ENCODE measurements at regions not wholly inside any gene's neighbourhood (a gene's known extent, or its start where the extent isn't known, plus 50 kb on each side); places are given as distances from the start of the nearest gene placed in this dataset.
"Not testable (repeated sequence)": the region's sequence is repeated elsewhere in the genome, so short reads cannot be mapped to it uniquely, and the experiment has no call there.

GRCh38 chr2:133998726-133999125 lies 255.1 kb upstream of the MGAT5 start:
- H3K27ac ChIP-seq (ENCODE audit: low read depth, low read length); CTCF ChIA-PET; DNase-seq; H3K4me1 ChIP-seq (ENCODE audit: control insufficient read depth in 2 of 2, insufficient read depth in 2 of 2, low read length in 2 of 2); POLR2A ChIA-PET; H3K4me3 ChIP-seq (ENCODE audit: low read length); H3K9me3 Mint-ChIP-seq; intact Hi-C loops (cut with micrococcal nuclease); ATAC-seq; H3K9me3 ChIP-seq (ENCODE audit: control insufficient read depth in 2 of 3, low read length in 3 of 3); H3K27ac Mint-ChIP-seq; H3K4me3 Mint-ChIP-seq; H3K36me3 Mint-ChIP-seq; H3K36me3 ChIP-seq (ENCODE audit: control insufficient read depth in 2 of 3, insufficient read depth in 3 of 3, low read length in 3 of 3); H3K27me3 ChIP-seq (ENCODE audit: control insufficient read depth in 2 of 2, insufficient read depth in 2 of 2, low read length in 2 of 2); H3K4me1 Mint-ChIP-seq: not testable (repeated sequence)
- peaks cover 14 to 25% (median 19%) of the 10 kb centered on the region in 5 donors for H3K27me3 Mint-ChIP-seq

- Histone ChIP-seq H3K4me3 (ENCODE audit: low read length) (no peak overlapping the region), H3K27me3 (ENCODE audit: control insufficient read depth in 2 of 2, insufficient read depth in 2 of 2, low read length in 2 of 2) (no peaks in the 10 kb centered on the region), H3K27ac (ENCODE audit: low read depth, low read length) (no peak overlapping the region), H3K4me1 (ENCODE audit: control insufficient read depth in 2 of 2, insufficient read depth in 2 of 2, low read length in 2 of 2) (no peaks in the 10 kb centered on the region), H3K9me3 (ENCODE audit: control insufficient read depth in 2 of 3, low read length in 3 of 3) (no peaks in the 10 kb centered on the region), H3K36me3 (ENCODE audit: control insufficient read depth in 2 of 3, insufficient read depth in 3 of 3, low read length in 3 of 3) (no peaks in the 10 kb centered on the region)
- ChIA-PET POLR2A (no interaction called here), CTCF (no interaction called here)
- H3K36me3 Mint-ChIP-seq = no peaks in the 10 kb centered on the region
- ATAC-seq (no peak), DNase-seq (no peak)
- H3K9me3 Mint-ChIP-seq = peaks cover 0 to 4% (median 0%) of the 10 kb centered on the region in 11 donors
- peaks cover 16 to 25% (median 20%) of the 10 kb centered on the region in 5 donors for H3K27me3 Mint-ChIP-seq
- H3K4me3 Mint-ChIP-seq = no peak overlapping the region
- no peaks in the 10 kb centered on the region for H3K4me1 Mint-ChIP-seq
- intact Hi-C loops (cut with micrococcal nuclease) = no loop called here
- H3K27ac Mint-ChIP-seq = no peak overlapping the region
Measured at GRCh38 chr2:134002391-134002790, 251.5 kb upstream of the MGAT5 start.

GRCh38 chr2:134002921-134003320 lies 251.0 kb upstream of the MGAT5 start:
- Histone ChIP-seq H3K27me3 (ENCODE audit: control insufficient read depth in 2 of 2, insufficient read depth in 2 of 2, low read length in 2 of 2) (no peaks in the 10 kb centered on the region), H3K4me3 (ENCODE audit: low read length) (no peak overlapping the region), H3K4me1 (ENCODE audit: control insufficient read depth in 2 of 2, insufficient read depth in 2 of 2, low read length in 2 of 2) (no peaks in the 10 kb centered on the region), H3K9me3 (ENCODE audit: control insufficient read depth in 2 of 3, low read length in 3 of 3) (no peaks in the 10 kb centered on the region), H3K36me3 (ENCODE audit: control insufficient read depth in 2 of 3, insufficient read depth in 3 of 3, low read length in 3 of 3) (no peaks in the 10 kb centered on the region), H3K27ac (ENCODE audit: low read depth, low read length) (no peak overlapping the region)
- intact Hi-C loops (cut with micrococcal nuclease) = no loop called here
- H3K9me3 Mint-ChIP-seq = peaks cover 0 to 4% (median 0%) of the 10 kb centered on the region in 11 donors
- ChIA-PET POLR2A (no interaction called here), CTCF (no interaction called here)
- no peaks in the 10 kb centered on the region for H3K4me1 Mint-ChIP-seq
- peaks cover 13 to 22% (median 16%) of the 10 kb centered on the region in 5 donors for H3K27me3 Mint-ChIP-seq
- DNase-seq (no peak), ATAC-seq (no peak)
- no peak overlapping the region for H3K27ac Mint-ChIP-seq
- H3K4me3 Mint-ChIP-seq = no peak overlapping the region
- no peaks in the 10 kb centered on the region for H3K36me3 Mint-ChIP-seq

GRCh38 chr2:134004467-134004866 lies 249.4 kb upstream of the MGAT5 start:
- Histone ChIP-seq H3K36me3 (ENCODE audit: control insufficient read depth in 2 of 3, insufficient read depth in 3 of 3, low read length in 3 of 3) (no peaks in the 10 kb centered on the region), H3K4me1 (ENCODE audit: control insufficient read depth in 2 of 2, insufficient read depth in 2 of 2, low read length in 2 of 2) (no peaks in the 10 kb centered on the region), H3K27me3 (ENCODE audit: control insufficient read depth in 2 of 2, insufficient read depth in 2 of 2, low read length in 2 of 2) (no peaks in the 10 kb centered on the region), H3K9me3 (ENCODE audit: control insufficient read depth in 2 of 3, low read length in 3 of 3) (no peaks in the 10 kb centered on the region), H3K27ac (ENCODE audit: low read depth, low read length) (no peak overlapping the region), H3K4me3 (ENCODE audit: low read length) (no peak overlapping the region)
- ATAC-seq (no peak), DNase-seq (no peak)
- H3K27me3 Mint-ChIP-seq = peaks cover 10 to 15% (median 12%) of the 10 kb centered on the region in 5 donors
- no peaks in the 10 kb centered on the region for H3K4me1 Mint-ChIP-seq
- POLR2A ChIA-PET = no interaction called here
- peak overlapping the region in 1 of 9 donors; percentile 55 for H3K27ac Mint-ChIP-seq
- no peak overlapping the region for H3K4me3 Mint-ChIP-seq
- H3K9me3 Mint-ChIP-seq = peaks cover 0 to 1% (median 0%) of the 10 kb centered on the region in 11 donors
- CTCF ChIA-PET = no interaction called here
- H3K36me3 Mint-ChIP-seq = no peaks in the 10 kb centered on the region
- intact Hi-C loops (cut with micrococcal nuclease) = no loop called here

- POLR2A ChIA-PET = no interaction called here
- Histone ChIP-seq H3K36me3 (ENCODE audit: control insufficient read depth in 2 of 3, insufficient read depth in 3 of 3, low read length in 3 of 3) (no peaks in the 10 kb centered on the region), H3K27ac (ENCODE audit: low read depth, low read length) (no peak overlapping the region), H3K9me3 (ENCODE audit: control insufficient read depth in 2 of 3, low read length in 3 of 3) (no peaks in the 10 kb centered on the region), H3K27me3 (ENCODE audit: control insufficient read depth in 2 of 2, insufficient read depth in 2 of 2, low read length in 2 of 2) (no peaks in the 10 kb centered on the region), H3K4me3 (ENCODE audit: low read length) (no peak overlapping the region), H3K4me1 (ENCODE audit: control insufficient read depth in 2 of 2, insufficient read depth in 2 of 2, low read length in 2 of 2) (no peaks in the 10 kb centered on the region)
- CTCF ChIA-PET = no interaction called here
- Mint-ChIP-seq H3K4me3 (no peak overlapping the region), H3K27me3 (peaks cover 0 to 8% (median 5%) of the 10 kb centered on the region in 5 donors), H3K9me3 (peaks cover 0 to 1% (median 0%) of the 10 kb centered on the region in 11 donors), H3K27ac (no peak overlapping the region), H3K4me1 (no peaks in the 10 kb centered on the region), H3K36me3 (no peaks in the 10 kb centered on the region)
- no peak for DNase-seq
- no peak for ATAC-seq
- intact Hi-C loops (cut with micrococcal nuclease) = no loop called here
Measured at GRCh38 chr2:134008837-134009236, 245.0 kb upstream of the MGAT5 start.

- Histone ChIP-seq H3K4me3 (ENCODE audit: low read length) (no peak overlapping the region), H3K27me3 (ENCODE audit: control insufficient read depth in 2 of 2, insufficient read depth in 2 of 2, low read length in 2 of 2) (no peaks in the 10 kb centered on the region), H3K27ac (ENCODE audit: low read depth, low read length) (no peak overlapping the region), H3K4me1 (ENCODE audit: control insufficient read depth in 2 of 2, insufficient read depth in 2 of 2, low read length in 2 of 2) (no peaks in the 10 kb centered on the region), H3K9me3 (ENCODE audit: control insufficient read depth in 2 of 3, low read length in 3 of 3) (no peaks in the 10 kb centered on the region), H3K36me3 (ENCODE audit: control insufficient read depth in 2 of 3, insufficient read depth in 3 of 3, low read length in 3 of 3) (no peaks in the 10 kb centered on the region)
- ATAC-seq = no peak
- H3K27ac Mint-ChIP-seq = no peak overlapping the region
- ChIA-PET CTCF (no interaction called here), POLR2A (no interaction called here)
- H3K36me3 Mint-ChIP-seq = no peaks in the 10 kb centered on the region
- H3K27me3 Mint-ChIP-seq = peaks cover 0 to 6% (median 5%) of the 10 kb centered on the region in 5 donors
- no peak for DNase-seq
- H3K4me1 Mint-ChIP-seq = no peaks in the 10 kb centered on the region
- H3K4me3 Mint-ChIP-seq = no peak overlapping the region
- intact Hi-C loops (cut with micrococcal nuclease) = no loop called here
- H3K9me3 Mint-ChIP-seq = peaks cover 0 to 1% (median 0%) of the 10 kb centered on the region in 11 donors
Measured at GRCh38 chr2:134009440-134009839, 244.4 kb upstream of the MGAT5 start.

- H3K36me3 Mint-ChIP-seq, H3K9me3 Mint-ChIP-seq, CTCF ChIA-PET: not testable (repeated sequence)
Measured at GRCh38 chr2:134009906-134010305, 244.0 kb upstream of the MGAT5 start.

More at GRCh38 chr2:134009906-134010305, 244.0 kb upstream of the MGAT5 start:
- H3K4me1 Mint-ChIP-seq; ATAC-seq; DNase-seq; H3K27ac Mint-ChIP-seq; H3K4me3 Mint-ChIP-seq; H3K27me3 ChIP-seq (ENCODE audit: control insufficient read depth in 2 of 2, insufficient read depth in 2 of 2, low read length in 2 of 2); H3K9me3 ChIP-seq (ENCODE audit: control insufficient read depth in 2 of 3, low read length in 3 of 3); POLR2A ChIA-PET; H3K36me3 ChIP-seq (ENCODE audit: control insufficient read depth in 2 of 3, insufficient read depth in 3 of 3, low read length in 3 of 3); intact Hi-C loops (cut with micrococcal nuclease); H3K27ac ChIP-seq (ENCODE audit: low read depth, low read length); H3K27me3 Mint-ChIP-seq; H3K4me3 ChIP-seq (ENCODE audit: low read length); H3K4me1 ChIP-seq (ENCODE audit: control insufficient read depth in 2 of 2, insufficient read depth in 2 of 2, low read length in 2 of 2): not testable (repeated sequence)
